Gastroesophageal sphincter (tissue), 4 donors: ENCODE measurements at regions not wholly inside any gene's neighbourhood (a gene's known extent, or its start where the extent isn't known, plus 50 kb on each side); places are given as distances from the start of the nearest gene placed in this dataset.
"Not testable (repeated sequence)": the region's sequence is repeated elsewhere in the genome, so short reads cannot be mapped to it uniquely, and the experiment has no call there.

Experiments
- ATAC-seq: fragments of 150-250 bp; one replicate; pipeline ENCODE4 v1.9.1; 2016; ENCODE audit warnings: mild to moderate bottlenecking, moderate library complexity
- H3K27ac ChIP-seq, 4 donors: fragments of 200-600 bp; sonication (generic) in 3 of 4; 1 replicate in 3 of 4; 2 replicates in 1 of 4; pipeline ENCODE4 v1.5.1; 2016 to 2019
- H3K27me3 ChIP-seq: fragments of 200-600 bp; sonication (generic); one replicate; pipeline ENCODE4 v1.5.1; 2019
- H3K36me3 ChIP-seq, 2 donors: fragments of 200-600 bp; sonication (generic); one replicate each; pipeline ENCODE4 v1.5.1; 2019; ENCODE audit warnings: control low read depth in 1 of 2
- H3K4me1 ChIP-seq, 3 donors: fragments of 200-600 bp; sonication (generic); 1 replicate in 2 of 3; 2 replicates in 1 of 3; pipeline ENCODE4 v1.5.1; 2016 to 2019; ENCODE audit warnings: control low read depth in 2 of 3
- H3K4me3 ChIP-seq, 2 donors: fragments of 200-600 bp; sonication (generic); one replicate each; pipeline ENCODE4 v1.5.1; 2019; ENCODE audit warnings: mild to moderate bottlenecking in 1 of 2, moderate library complexity in 1 of 2
- H3K9me3 ChIP-seq, 3 donors: fragments of 200-600 bp; sonication (generic); one replicate each; pipeline ENCODE4 v1.5.1; 2017 to 2019; ENCODE audit warnings: control low read depth in 2 of 3
- CTCF ChIP-seq, 4 experiments: fragments of 200-600 bp in 2 of 4; fragments of 450-650 bp in 2 of 4; sonication (generic) in 1 of 4; IDR thresholded peaks; one replicate each; pipeline ENCODE4 v1.5.1; 2017 to 2019; ENCODE audit warnings: antibody characterized with exemption in 4 of 4, mild to moderate bottlenecking in 2 of 4, moderate library complexity in 2 of 4
- EP300 ChIP-seq: sonication (generic); formaldehyde crosslinking; IDR thresholded peaks from one replicate; pipeline ENCODE4 v1.6.1; 2017; ENCODE audit warnings: antibody characterized with exemption, mild to moderate bottlenecking
- POLR2A ChIP-seq, 2 donors: fragments of 450-650 bp; IDR thresholded peaks; one replicate each; pipeline ENCODE4 v1.6.1; 2017; ENCODE audit warnings: antibody characterized with exemption in 2 of 2, mild to moderate bottlenecking in 2 of 2, moderate library complexity in 1 of 2
- POLR2AphosphoS5 ChIP-seq: sonication (generic); formaldehyde crosslinking; IDR thresholded peaks from one replicate; pipeline ENCODE4 v1.6.1; 2017; ENCODE audit warnings: antibody characterized with exemption
- WGBS, 2 donors: methylation state at CpG; one replicate each; pipeline ENCODE4 v1.1.5; 2018; ENCODE audit warnings: low coverage in 1 of 2; 5-methylcytosine and 5-hydroxymethylcytosine counted together

- 87 to 88% methylated on average over 5 of the region's 5 CpGs for WGBS, 2 donors
- Histone ChIP-seq H3K9me3 (no peaks in the 10 kb centered on the region), H3K27ac (no peak overlapping the region), H3K36me3 (no peaks in the 10 kb centered on the region), H3K27me3 (no peaks in the 10 kb centered on the region), H3K4me1 (no peaks in the 10 kb centered on the region), H3K4me3 (no peak overlapping the region)
- ATAC-seq = no peak
- TF ChIP-seq EP300 (no peak), POLR2A (IDR thresholded peaks at IDR 0.05) (no peak), CTCF (IDR thresholded peaks at IDR 0.05) (no peak), POLR2AphosphoS5 (no peak)
Observed at GRCh38 chr5:36802187-36802586, 74.4 kb upstream of the NIPBL start.

GRCh38 chr5:36813249-36813648 is 63.3 kb upstream of the NIPBL start:
- not testable (repeated sequence) for H3K4me3 ChIP-seq, ATAC-seq, H3K27ac ChIP-seq, H3K9me3 ChIP-seq, H3K27me3 ChIP-seq, H3K4me1 ChIP-seq, H3K36me3 ChIP-seq
- 93 to 100% methylated on average over 2 to 3 of the region's 4 CpGs for WGBS, 2 donors

- Histone ChIP-seq H3K4me1 (no peaks in the 10 kb centered on the region), H3K4me3 (no peak overlapping the region), H3K27me3 (no peaks in the 10 kb centered on the region), H3K9me3 (no peaks in the 10 kb centered on the region), H3K27ac (no peak overlapping the region), H3K36me3 (no peaks in the 10 kb centered on the region)
- no peak for ATAC-seq
- TF ChIP-seq POLR2AphosphoS5 (no peak), CTCF (IDR thresholded peaks at IDR 0.05) (no peak), POLR2A (IDR thresholded peaks at IDR 0.05) (no peak), EP300 (no peak)
- WGBS, 2 donors = 77% methylated on average over 2 of the region's 2 CpGs; no CpG with 5 or more reads in 1 of the 2 donors
Observed at GRCh38 chr5:36815871-36816270, 60.7 kb upstream of the NIPBL start.

- no peak overlapping the region for H3K27ac ChIP-seq
- no peaks in the 10 kb centered on the region for H3K9me3 ChIP-seq
- H3K27me3 ChIP-seq = no peaks in the 10 kb centered on the region
- no peak for ATAC-seq
- WGBS, 2 donors = 81 to 89% methylated on average over 6 of the region's 6 CpGs
- H3K4me1 ChIP-seq = no peaks in the 10 kb centered on the region
- no peak overlapping the region for H3K4me3 ChIP-seq
- TF ChIP-seq EP300 (no peak), POLR2AphosphoS5 (no peak), CTCF (IDR thresholded peaks at IDR 0.05) (no peak), POLR2A (IDR thresholded peaks at IDR 0.05) (no peak)
- no peaks in the 10 kb centered on the region for H3K36me3 ChIP-seq
Observed at GRCh38 chr5:36820900-36821299, 55.7 kb upstream of the NIPBL start.

GRCh38 chr5:36826694-36827093 is 49.9 kb upstream of the NIPBL start:
- H3K4me3 ChIP-seq = no peak overlapping the region
- no peaks in the 10 kb centered on the region for H3K36me3 ChIP-seq
- H3K4me1 ChIP-seq = peaks cover 0 to under 1% (median 0%) of the 10 kb centered on the region in 3 donors
- WGBS, 2 donors = 80 to 85% methylated on average over 2 of the region's 2 CpGs
- no peaks in the 10 kb centered on the region for H3K27me3 ChIP-seq
- ATAC-seq = no peak
- H3K9me3 ChIP-seq = no peaks in the 10 kb centered on the region
- no peak overlapping the region for H3K27ac ChIP-seq
- TF ChIP-seq EP300 (no peak), POLR2A (IDR thresholded peaks at IDR 0.05) (no peak), CTCF (IDR thresholded peaks at IDR 0.05) (no peak), POLR2AphosphoS5 (no peak)
